ENCODE measurements at regions not wholly inside any gene's neighbourhood (a gene's known extent, or its start where the extent isn't known, plus 50 kb on each side); places are given as distances from the start of the nearest gene placed in this dataset.
"Not testable (repeated sequence)": the region's sequence is repeated elsewhere in the genome, so short reads cannot be mapped to it uniquely, and the experiment has no call there.

GRCh38 chr2:242009846-242010245 lies 140.3 kb downstream of the RTP5 start:
- DNase-seq = not testable (repeated sequence)

- DNase-seq = not testable (repeated sequence)
Measured at GRCh38 chr2:242010252-242011166, 141.0 kb downstream of the RTP5 start.

DNA sequence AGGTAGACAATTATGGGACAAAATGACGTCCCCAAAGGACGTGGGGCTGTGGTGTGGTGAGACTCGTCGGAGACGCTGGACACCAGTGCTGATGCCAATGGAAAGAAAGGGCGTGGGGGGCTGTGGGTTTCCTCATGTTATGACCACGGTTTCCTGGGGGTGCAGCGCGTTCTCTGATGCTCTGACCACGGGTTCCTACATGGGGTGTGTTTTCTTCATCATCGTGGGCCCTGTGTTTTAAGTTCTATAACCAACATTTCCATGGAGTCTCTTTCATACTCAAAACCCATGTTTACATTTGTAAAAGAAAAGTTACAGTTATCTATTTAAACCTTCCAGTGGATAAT lies 141.6 kb downstream of the RTP5 start:
- DNase-seq = no peak

DNA sequence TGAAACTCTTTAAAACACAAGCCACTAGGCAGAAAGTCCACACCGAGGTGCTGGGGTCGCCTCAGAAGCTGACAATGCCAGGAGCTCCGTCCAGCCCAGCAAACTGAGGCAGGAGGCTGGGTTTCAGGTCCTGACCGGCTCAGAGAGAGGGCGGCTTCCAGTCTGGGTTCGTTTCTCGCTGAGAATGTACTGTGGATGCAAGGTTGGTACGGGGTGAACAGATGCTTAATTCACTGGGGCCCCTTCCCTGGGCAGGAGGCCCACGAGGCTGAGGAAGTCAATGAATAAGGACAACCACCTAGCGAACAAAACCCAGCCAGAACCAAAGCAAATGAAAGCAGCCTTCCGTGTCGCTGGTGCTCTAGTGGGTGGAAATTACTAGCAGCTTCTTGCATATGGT lies 142.0 kb downstream of the RTP5 start:
- DNase-seq = no peak

DNA sequence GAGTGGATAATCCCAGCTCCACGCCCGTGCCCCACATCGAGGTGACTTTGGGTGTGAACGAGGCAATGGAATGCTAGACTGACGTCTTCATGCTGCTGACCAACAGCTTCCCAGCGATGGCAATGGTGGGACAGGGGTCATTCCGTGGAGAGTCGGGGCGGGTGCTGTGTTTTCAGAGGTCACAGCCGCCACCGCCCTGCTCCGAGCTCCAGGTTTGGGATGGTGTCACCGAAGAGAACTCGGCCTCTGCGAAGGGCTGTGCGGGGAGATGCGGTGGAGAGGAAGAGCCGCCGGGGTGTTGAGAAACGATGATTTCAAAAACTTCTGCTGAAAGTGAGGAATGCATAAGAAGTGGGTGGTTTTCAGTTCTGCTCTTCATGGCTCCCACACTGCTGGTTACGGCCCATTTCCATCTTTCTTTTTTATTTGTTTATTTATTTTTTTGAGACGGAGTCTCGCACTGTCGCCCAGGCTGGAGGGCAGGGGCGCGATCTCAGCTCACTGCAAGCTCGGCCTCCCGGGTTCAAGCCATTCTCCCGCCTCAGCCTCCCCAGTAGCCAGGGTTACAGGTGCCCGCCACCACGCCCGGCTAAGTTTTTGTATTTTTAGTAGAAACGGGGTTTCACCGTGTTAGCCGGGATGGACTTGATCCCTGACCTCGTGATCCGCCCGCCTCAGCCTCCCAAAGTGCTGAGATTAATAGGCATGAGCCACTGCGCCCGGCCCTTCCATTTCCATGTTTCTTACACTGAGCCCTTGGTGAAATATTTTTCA lies 142.6 kb downstream of the RTP5 start:
- DNase-seq = no peak

DNA sequence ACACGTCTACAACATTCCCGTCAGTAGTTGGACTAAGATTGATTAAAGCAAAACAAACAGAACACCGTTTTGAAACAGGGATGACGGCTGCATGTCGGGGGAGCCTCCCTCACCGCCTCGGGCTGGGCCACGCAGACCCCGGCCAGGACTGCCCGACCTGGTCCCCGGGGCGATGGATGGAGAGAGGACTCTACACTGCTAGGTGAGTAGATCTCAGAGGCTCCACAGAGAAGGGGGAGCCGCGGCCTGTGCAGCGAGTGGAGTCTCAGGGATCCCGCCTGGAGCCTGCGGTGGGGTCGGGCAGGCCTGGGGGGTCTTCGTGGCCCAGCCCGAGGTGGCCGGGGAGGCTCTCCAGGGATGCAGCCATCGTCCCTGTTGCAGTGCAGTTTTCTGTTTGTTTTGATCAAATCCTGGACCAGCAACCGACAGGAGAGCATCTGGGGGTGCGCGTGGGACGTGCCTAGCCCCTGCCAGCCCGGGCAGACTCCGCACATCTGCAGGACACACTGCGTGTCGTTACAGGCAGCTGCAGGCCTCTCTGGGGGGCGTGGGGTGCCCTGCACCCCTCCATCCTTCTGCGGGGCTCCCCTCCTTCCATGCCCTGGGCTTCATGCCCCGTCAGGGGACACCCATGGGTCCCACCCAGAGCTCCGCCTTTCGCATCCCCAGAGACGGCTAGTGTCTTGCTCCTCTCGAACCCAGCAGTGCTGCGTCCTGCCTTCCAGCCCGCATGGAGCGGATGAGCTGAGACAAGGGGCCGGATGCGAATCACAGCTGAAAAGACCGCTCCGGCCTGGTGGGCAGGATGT lies 143.6 kb downstream of the RTP5 start:
- no peak for DNase-seq

GRCh38 chr2:242013771-242014170 lies 144.2 kb downstream of the RTP5 start:
- DNase-seq = no peak

- no peak for DNase-seq
Measured at GRCh38 chr2:242015108-242016065, 145.9 kb downstream of the RTP5 start.

GRCh38 chr2:242017086-242017485 lies 147.6 kb downstream of the RTP5 start:
- DNase-seq = no peak

- not testable (repeated sequence) for DNase-seq
Measured at GRCh38 chr2:242018416-242018815, 148.9 kb downstream of the RTP5 start.

GRCh38 chr2:242019344-242019743 lies 149.8 kb downstream of the RTP5 start:
- DNase-seq = no peak

GRCh38 chr2:242020196-242021004 lies 150.9 kb downstream of the RTP5 start:
- no peak for DNase-seq

GRCh38 chr2:242022550-242023290 lies 153.2 kb downstream of the RTP5 start:
- no peak for DNase-seq

DNA sequence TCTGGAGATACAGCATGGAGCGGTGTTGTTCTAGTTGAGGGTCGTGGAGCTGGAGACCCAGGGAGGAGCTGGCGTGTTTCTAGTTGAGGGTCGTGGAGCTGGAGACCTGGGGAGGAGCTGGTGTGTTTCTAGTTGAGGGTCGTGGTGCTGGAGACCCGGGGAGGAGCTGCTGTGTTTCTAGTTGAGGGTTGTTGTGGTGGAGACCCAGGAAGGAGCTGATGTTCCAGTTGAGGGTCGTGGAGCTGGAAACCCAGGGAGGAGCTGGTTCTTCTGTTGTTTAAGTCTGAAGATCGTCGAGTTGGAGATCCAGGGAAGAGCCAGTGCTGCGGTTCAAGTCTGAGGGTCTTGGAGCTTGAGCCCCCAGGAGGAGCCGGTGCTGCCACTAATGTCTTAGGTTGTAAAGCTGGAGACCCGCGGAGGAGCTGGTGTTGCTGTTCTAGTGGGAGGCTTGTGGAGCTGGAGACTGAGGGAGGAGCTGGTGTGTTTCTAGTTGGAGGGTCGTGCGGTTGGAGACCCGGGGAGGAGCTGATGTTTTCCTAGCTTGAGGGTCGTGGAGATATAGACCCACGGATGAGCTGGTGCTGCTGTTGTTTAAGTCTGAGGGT lies 155.3 kb downstream of the RTP5 start:
- no peak for DNase-seq

DNA sequence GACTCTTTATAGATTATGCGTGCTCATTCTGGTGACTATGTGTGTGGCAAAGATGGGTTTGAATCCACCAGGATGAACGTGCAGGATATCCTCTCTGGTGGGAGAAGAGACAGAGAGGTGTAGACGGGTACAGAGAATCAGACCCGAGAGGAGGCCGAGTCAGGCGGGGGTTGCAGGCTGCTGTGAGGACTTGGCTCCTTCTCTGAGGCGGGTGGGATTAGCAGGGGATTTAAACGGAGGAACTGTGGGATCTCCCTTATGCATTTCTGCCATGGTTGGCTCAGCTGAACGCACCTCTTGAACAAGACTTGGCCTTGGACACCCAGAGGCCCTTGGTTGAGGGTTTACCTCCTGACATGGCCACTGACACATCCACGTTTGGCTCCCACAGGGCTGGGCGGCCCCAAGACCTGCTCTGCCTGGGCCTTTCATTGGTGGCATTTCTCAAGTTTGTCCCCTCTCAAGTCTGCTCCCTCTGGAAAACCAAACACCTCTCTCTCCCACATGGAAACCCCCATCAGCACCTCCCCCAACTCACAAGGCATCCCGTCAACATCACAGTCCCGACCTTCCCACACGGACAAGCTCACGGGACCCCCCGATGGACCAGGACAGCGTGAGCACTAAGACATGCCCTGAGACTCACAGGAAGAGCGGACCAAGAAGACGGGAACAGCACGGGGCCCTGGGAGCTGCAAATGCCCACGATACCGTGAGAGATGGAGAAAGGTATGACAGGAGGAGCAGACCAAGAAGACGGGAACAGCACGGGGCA lies 158.3 kb downstream of the RTP5 start:
- no peak for DNase-seq

DNA sequence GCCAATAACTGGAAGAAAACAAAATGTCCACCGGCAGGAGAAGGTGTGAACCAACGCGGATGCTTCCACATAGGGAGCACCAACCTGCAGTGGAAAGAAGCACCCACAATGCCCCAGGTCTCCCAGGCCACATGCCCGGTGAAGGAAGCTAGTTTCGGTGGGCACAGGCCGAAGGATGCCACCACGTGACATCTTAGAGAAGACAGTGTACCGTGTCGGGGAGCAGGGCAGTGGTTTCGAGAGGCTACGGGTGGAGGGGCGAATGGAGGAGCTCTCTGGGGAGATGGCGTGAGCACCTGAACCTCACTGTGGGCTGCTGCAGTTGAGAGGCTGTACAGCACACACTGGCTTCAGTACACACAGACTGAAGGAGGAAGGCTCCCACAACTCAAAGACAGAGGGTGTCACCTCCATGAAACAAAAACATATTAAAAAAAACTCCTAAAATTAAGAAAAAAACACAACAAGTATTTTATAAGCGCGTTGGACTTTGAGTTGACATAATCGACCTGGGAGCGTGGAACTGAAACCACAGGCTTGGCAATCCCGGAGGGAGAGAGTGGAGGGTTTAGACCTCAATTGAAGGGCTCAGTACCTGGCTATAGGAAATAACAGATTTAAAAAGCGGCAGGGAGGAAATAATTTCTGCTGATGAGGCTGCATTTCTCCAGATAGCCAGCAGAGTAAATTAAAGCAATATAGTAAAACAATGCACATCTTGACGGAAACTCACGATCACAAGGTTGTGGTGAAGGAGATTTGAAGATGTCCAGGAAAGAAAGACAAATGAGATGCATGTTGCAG lies 160.1 kb downstream of the RTP5 start:
- DNase-seq = no peak

DNA sequence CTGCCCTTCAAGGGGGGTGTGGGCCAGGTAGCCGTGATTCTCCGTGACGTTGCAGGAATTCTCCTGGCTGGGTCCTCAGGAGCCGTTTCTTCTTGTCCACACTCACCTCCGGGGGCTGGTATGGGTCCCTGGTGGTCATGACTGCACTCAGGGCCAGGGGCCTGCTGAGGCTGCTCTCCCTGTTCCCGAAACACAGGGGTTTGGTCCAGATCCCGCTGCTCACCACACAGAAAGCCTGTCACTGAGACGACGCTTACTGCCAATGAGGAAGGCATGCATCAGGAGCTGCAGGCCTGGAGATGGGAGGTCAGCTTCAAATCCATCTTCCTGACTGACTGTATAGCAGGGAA lies 160.7 kb downstream of the RTP5 start:
- DNase-seq = no peak

DNA sequence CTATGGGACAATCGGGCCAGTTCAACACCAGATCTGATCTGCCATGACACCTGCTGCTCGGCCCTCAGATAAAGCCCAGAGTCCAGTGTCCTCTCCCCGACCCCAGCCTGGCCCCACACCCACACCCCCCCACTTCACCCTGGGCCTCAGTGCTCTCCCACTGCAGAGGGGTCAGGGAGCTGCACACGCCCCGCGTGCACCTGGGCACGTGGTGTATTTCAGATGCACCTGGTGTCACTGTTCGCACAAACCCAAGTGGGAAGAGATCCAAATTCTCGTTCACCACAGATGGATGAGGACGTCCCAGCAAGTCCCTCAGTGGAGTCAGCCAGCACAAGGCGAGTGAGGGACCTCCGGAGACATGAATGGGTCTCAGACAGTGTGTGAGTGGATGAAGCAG lies 161.3 kb downstream of the RTP5 start:
- DNase-seq = no peak
